ENCODE measurements at regions not wholly inside any gene's neighbourhood (a gene's known extent, or its start where the extent isn't known, plus 50 kb on each side); places are given as distances from the start of the nearest gene placed in this dataset.

GRCh38 chr13:34369931-34370330, 552.0 kb downstream of the RFC3 start:
- no peak overlapping the region for H3K4me3 ChIP-seq (replicated peaks in 1 of 3; ENCODE audit: low read depth in 2 of 3, low read length in 3 of 3)
- peaks cover 0 to 4% (median 0%) of the 10 kb centered on the region in 3 donors for H3K27me3 Mint-ChIP-seq (ENCODE audit: low read depth in 3 of 3)
- 83% methylated on average over 1 of the region's 1 CpG for WGBS (ENCODE audit: insufficient coverage)
- H3K36me3 Mint-ChIP-seq: no peaks in the 10 kb centered on the region
- H3K4me3 Mint-ChIP-seq: no peak overlapping the region
- H3K27ac Mint-ChIP-seq: no peak overlapping the region
- H2AFZ ChIP-seq (ENCODE audit: insufficient read depth, low read depth, low read length, poor library complexity, severe bottlenecking): no peak overlapping the region
- H3K4me1 Mint-ChIP-seq: no peaks in the 10 kb centered on the region
- H3K27me3 ChIP-seq (ENCODE audit: control insufficient read depth in 2 of 2, insufficient read depth in 2 of 2, low read length in 2 of 2): no peaks in the 10 kb centered on the region
- DNase-seq: no peak
- no peak overlapping the region for H3K4me2 ChIP-seq (replicated peaks; ENCODE audit: extremely low read depth, low read length, poor library complexity, severe bottlenecking)
- H3K9ac ChIP-seq (ENCODE audit: insufficient read depth, low read length, poor library complexity, severe bottlenecking): no peak overlapping the region
- no peaks in the 10 kb centered on the region for H3K4me1 ChIP-seq (ENCODE audit: control insufficient read depth in 1 of 2, insufficient read depth in 2 of 2, low read length in 2 of 2)
- H3K9me3 Mint-ChIP-seq: peaks cover 0 to 14% (median 8%) of the 10 kb centered on the region in 7 donors
- H3K9me3 ChIP-seq (replicated peaks in 1 of 2; ENCODE audit: control insufficient read depth in 1 of 2, insufficient read depth in 1 of 2, low read length in 2 of 2): peaks cover 0 to 5% of the 10 kb centered on the region in 2 donors
- H3K79me2 ChIP-seq (ENCODE audit: insufficient read depth, low read length): no peaks in the 10 kb centered on the region
- H3K27ac ChIP-seq (ENCODE audit: low read depth in 1 of 2, low read length in 2 of 2): no peak overlapping the region
- H3K36me3 ChIP-seq (replicated peaks in 1 of 2; ENCODE audit: control insufficient read depth in 1 of 2, insufficient read depth in 2 of 2, low read length in 2 of 2): no peaks in the 10 kb centered on the region
- no peaks in the 10 kb centered on the region for H4K20me1 ChIP-seq (ENCODE audit: insufficient read depth, low read length)
- intact Hi-C loops (cut with micrococcal nuclease): no loop called here
- no peak for TF ChIP-seq CTCF (IDR thresholded peaks at IDR 0.05)

- Histone ChIP-seq H3K9me3 (replicated peaks in 1 of 2; ENCODE audit: control insufficient read depth in 1 of 2, insufficient read depth in 1 of 2, low read length in 2 of 2) (peaks cover 0 to 5% of the 10 kb centered on the region in 2 donors), H4K20me1 (ENCODE audit: insufficient read depth, low read length) (no peaks in the 10 kb centered on the region), H3K79me2 (ENCODE audit: insufficient read depth, low read length) (no peaks in the 10 kb centered on the region), H3K4me1 (ENCODE audit: control insufficient read depth in 1 of 2, insufficient read depth in 2 of 2, low read length in 2 of 2) (no peaks in the 10 kb centered on the region), H3K36me3 (replicated peaks in 1 of 2; ENCODE audit: control insufficient read depth in 1 of 2, insufficient read depth in 2 of 2, low read length in 2 of 2) (no peaks in the 10 kb centered on the region), H3K4me2 (replicated peaks; ENCODE audit: extremely low read depth, low read length, poor library complexity, severe bottlenecking) (no peak overlapping the region), H3K27ac (ENCODE audit: low read depth in 1 of 2, low read length in 2 of 2) (no peak overlapping the region), H3K4me3 (replicated peaks in 1 of 3; ENCODE audit: low read depth in 2 of 3, low read length in 3 of 3) (no peak overlapping the region), H2AFZ (ENCODE audit: insufficient read depth, low read depth, low read length, poor library complexity, severe bottlenecking) (no peak overlapping the region), H3K27me3 (ENCODE audit: control insufficient read depth in 2 of 2, insufficient read depth in 2 of 2, low read length in 2 of 2) (no peaks in the 10 kb centered on the region), H3K9ac (ENCODE audit: insufficient read depth, low read length, poor library complexity, severe bottlenecking) (no peak overlapping the region)
- Mint-ChIP-seq H3K4me1 (no peaks in the 10 kb centered on the region), H3K27me3 (ENCODE audit: low read depth in 3 of 3) (peaks cover 0 to 4% (median 0%) of the 10 kb centered on the region in 3 donors), H3K27ac (no peak overlapping the region), H3K4me3 (no peak overlapping the region), H3K9me3 (peaks cover 0 to 14% (median 8%) of the 10 kb centered on the region in 7 donors), H3K36me3 (no peaks in the 10 kb centered on the region)
- WGBS (ENCODE audit: insufficient coverage): no CpG with 5 or more reads among the region's 2 CpGs
- TF ChIP-seq CTCF (IDR thresholded peaks at IDR 0.05): no peak
- no peak for DNase-seq
- intact Hi-C loops (cut with micrococcal nuclease): no loop called here
These were observed 553.2 kb downstream of the RFC3 start for GRCh38 chr13:34371108-34371507.
